K562 (cell line): ENCODE measurements at regions not wholly inside any gene's neighbourhood (a gene's known extent, or its start where the extent isn't known, plus 50 kb on each side); places are given as distances from the start of the nearest gene placed in this dataset.

Experiments used
- ARHGAP35 ChIP-seq: fragments of 450-650 bp; IDR thresholded peaks from 2 replicates; pipeline ENCODE4 v1.6.1; 2018; ENCODE audit not compliant: partially characterized antibody
- BRCA1 ChIP-seq, 2 experiments: fragments of 450-650 bp in 1 of 2; sonication (generic) in 1 of 2; formaldehyde crosslinking in 1 of 2; IDR thresholded peaks; 2 replicates each; pipeline versions ENCODE4 v1.5.0 to v1.6.1; 2017 to 2020; ENCODE audit warnings: mild to moderate bottlenecking in 1 of 2, missing genetic modification reagents in 1 of 2
- CBX3 ChIP-seq, 2 experiments: IDR thresholded peaks; 1 replicate in 1 of 2; 2 replicates in 1 of 2; pipeline ENCODE4 v1.6.1; 2012; ENCODE audit warnings: inconsistent platforms in 2 of 2, low read length in 2 of 2, borderline replicate concordance in 1 of 2, control low read depth in 1 of 2
- EP300 ChIP-seq: IDR thresholded peaks from 2 replicates; pipeline ENCODE4 v1.6.1; 2012; ENCODE audit warnings: low read length, improper control_type of control experiment
- JUND ChIP-seq, 2 experiments: IDR thresholded peaks; 2 replicates in 1 of 2; 3 replicates in 1 of 2; pipeline ENCODE4 v1.6.1; 2011; ENCODE audit warnings: borderline replicate concordance in 2 of 2, low read depth in 2 of 2, low read length in 2 of 2, improper control_type of control experiment in 1 of 2, missing biosample characterization in 1 of 2, missing genetic modification characterization in 1 of 2, missing genetic modification reagents in 1 of 2
- POLR3A ChIP-seq: IDR thresholded peaks from 2 replicates; pipeline ENCODE4 v1.6.1; 2011; ENCODE audit warnings: borderline replicate concordance, mild to moderate bottlenecking, moderate library complexity; ENCODE audit not compliant: insufficient read length, insufficient read depth; ENCODE audit errors: extremely low read depth
- ZNF274 ChIP-seq: IDR thresholded peaks from 2 replicates; pipeline ENCODE4 v1.6.1; 2011; ENCODE audit warnings: low read depth, mild to moderate bottlenecking, low read length, moderate library complexity, borderline replicate concordance
- TF ChIP-seq, protein P1 (sequence below), 3 experiments: IDR thresholded peaks in 2 of 3; conservative IDR thresholded peaks in 1 of 3; 2 replicates each; pipeline ENCODE4 v1.5.1; 2011 to 2012; ENCODE audit warnings: low read length in 3 of 3, mild to moderate bottlenecking in 3 of 3, control low read depth in 2 of 3, improper control_type of control experiment in 1 of 3, inconsistent platforms in 1 of 3, low read depth in 1 of 3, mixed read lengths in 1 of 3, moderate library complexity in 1 of 3; ENCODE audit not compliant: insufficient read depth in 2 of 3
- TF ChIP-seq, protein P2 (sequence below), 2 experiments: fragments of 150-350 bp in 1 of 2; IDR thresholded peaks; 2 replicates each; pipeline ENCODE4 v1.6.1; 2012 to 2016; ENCODE audit warnings: low read depth in 2 of 2, low read length in 2 of 2, mild to moderate bottlenecking in 1 of 2, moderate library complexity in 1 of 2
- TF ChIP-seq, protein P3 (sequence below): fragments of 450-650 bp; IDR thresholded peaks from 2 replicates; pipeline ENCODE4 v1.6.1; 2018; ENCODE audit not compliant: partially characterized antibody

DNA sequence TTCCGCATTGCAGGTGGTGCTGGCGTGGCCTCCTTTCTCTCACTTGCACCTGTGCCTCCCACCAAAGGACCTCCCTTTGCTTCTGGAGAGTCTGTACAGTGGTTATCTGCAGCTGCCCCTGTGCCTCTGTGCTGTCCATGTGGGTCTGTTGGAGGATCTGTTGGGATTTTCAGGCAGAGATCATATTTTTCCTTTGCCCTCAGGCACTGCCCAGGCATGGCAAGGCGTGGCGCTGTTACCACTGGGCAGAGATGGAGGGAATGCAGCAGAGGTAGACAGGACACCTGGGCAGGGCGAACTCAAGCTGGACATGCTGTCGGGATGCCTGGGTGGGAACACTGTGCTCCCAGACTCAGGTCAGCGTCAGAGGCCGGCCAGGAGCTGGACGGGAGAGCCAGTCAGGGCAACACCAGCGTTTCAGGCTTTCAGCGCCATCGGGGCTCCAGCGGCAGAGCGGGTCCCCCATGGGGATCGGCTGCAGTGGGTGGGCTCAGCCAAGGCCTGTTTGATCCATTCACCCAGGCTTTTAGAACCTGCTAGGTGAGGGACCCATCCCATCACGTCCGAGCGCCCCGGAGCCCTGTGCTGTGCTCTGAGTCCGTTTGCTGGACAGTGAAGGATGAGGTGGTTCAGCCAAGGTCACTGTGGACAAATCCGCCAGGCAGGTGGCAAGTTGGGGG, 718.9 kb downstream of the BRD1 start:
- no peak for TF ChIP-seq EP300
- TF ChIP-seq, protein P1, sequence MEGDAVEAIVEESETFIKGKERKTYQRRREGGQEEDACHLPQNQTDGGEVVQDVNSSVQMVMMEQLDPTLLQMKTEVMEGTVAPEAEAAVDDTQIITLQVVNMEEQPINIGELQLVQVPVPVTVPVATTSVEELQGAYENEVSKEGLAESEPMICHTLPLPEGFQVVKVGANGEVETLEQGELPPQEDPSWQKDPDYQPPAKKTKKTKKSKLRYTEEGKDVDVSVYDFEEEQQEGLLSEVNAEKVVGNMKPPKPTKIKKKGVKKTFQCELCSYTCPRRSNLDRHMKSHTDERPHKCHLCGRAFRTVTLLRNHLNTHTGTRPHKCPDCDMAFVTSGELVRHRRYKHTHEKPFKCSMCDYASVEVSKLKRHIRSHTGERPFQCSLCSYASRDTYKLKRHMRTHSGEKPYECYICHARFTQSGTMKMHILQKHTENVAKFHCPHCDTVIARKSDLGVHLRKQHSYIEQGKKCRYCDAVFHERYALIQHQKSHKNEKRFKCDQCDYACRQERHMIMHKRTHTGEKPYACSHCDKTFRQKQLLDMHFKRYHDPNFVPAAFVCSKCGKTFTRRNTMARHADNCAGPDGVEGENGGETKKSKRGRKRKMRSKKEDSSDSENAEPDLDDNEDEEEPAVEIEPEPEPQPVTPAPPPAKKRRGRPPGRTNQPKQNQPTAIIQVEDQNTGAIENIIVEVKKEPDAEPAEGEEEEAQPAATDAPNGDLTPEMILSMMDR (IDR thresholded peaks at IDR 0.05 in 2 of 3, conservative IDR thresholded peaks at IDR 0.05 in 1 of 3; ENCODE audit: insufficient read depth in 2 of 3, low read depth in 1 of 3, low read length in 3 of 3) = no peak
- no peak for TF ChIP-seq BRCA1 (IDR thresholded peaks at IDR 0.05)
- no peak for TF ChIP-seq BRCA1 (CRISPR knock-in tag; IDR thresholded peaks at IDR 0.05)
- no peak for TF ChIP-seq CBX3 (IDR thresholded peaks at IDR 0.05; ENCODE audit: borderline replicate concordance in 1 of 2, low read length in 2 of 2)
- no peak for TF ChIP-seq POLR3A
- TF ChIP-seq ZNF274 = no peak
- no peak for TF ChIP-seq JUND (IDR thresholded peaks at IDR 0.05; ENCODE audit: borderline replicate concordance, low read depth, low read length)
- TF ChIP-seq JUND (tag; IDR thresholded peaks at IDR 0.05; ENCODE audit: borderline replicate concordance, low read depth, low read length) = no peak
- TF ChIP-seq, protein P2, sequence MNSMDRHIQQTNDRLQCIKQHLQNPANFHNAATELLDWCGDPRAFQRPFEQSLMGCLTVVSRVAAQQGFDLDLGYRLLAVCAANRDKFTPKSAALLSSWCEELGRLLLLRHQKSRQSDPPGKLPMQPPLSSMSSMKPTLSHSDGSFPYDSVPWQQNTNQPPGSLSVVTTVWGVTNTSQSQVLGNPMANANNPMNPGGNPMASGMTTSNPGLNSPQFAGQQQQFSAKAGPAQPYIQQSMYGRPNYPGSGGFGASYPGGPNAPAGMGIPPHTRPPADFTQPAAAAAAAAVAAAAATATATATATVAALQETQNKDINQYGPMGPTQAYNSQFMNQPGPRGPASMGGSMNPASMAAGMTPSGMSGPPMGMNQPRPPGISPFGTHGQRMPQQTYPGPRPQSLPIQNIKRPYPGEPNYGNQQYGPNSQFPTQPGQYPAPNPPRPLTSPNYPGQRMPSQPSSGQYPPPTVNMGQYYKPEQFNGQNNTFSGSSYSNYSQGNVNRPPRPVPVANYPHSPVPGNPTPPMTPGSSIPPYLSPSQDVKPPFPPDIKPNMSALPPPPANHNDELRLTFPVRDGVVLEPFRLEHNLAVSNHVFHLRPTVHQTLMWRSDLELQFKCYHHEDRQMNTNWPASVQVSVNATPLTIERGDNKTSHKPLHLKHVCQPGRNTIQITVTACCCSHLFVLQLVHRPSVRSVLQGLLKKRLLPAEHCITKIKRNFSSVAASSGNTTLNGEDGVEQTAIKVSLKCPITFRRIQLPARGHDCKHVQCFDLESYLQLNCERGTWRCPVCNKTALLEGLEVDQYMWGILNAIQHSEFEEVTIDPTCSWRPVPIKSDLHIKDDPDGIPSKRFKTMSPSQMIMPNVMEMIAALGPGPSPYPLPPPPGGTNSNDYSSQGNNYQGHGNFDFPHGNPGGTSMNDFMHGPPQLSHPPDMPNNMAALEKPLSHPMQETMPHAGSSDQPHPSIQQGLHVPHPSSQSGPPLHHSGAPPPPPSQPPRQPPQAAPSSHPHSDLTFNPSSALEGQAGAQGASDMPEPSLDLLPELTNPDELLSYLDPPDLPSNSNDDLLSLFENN (IDR thresholded peaks at IDR 0.05; ENCODE audit: low read depth in 2 of 2, low read length in 2 of 2) = no peak
- no peak for TF ChIP-seq ARHGAP35
- TF ChIP-seq, protein P3, sequence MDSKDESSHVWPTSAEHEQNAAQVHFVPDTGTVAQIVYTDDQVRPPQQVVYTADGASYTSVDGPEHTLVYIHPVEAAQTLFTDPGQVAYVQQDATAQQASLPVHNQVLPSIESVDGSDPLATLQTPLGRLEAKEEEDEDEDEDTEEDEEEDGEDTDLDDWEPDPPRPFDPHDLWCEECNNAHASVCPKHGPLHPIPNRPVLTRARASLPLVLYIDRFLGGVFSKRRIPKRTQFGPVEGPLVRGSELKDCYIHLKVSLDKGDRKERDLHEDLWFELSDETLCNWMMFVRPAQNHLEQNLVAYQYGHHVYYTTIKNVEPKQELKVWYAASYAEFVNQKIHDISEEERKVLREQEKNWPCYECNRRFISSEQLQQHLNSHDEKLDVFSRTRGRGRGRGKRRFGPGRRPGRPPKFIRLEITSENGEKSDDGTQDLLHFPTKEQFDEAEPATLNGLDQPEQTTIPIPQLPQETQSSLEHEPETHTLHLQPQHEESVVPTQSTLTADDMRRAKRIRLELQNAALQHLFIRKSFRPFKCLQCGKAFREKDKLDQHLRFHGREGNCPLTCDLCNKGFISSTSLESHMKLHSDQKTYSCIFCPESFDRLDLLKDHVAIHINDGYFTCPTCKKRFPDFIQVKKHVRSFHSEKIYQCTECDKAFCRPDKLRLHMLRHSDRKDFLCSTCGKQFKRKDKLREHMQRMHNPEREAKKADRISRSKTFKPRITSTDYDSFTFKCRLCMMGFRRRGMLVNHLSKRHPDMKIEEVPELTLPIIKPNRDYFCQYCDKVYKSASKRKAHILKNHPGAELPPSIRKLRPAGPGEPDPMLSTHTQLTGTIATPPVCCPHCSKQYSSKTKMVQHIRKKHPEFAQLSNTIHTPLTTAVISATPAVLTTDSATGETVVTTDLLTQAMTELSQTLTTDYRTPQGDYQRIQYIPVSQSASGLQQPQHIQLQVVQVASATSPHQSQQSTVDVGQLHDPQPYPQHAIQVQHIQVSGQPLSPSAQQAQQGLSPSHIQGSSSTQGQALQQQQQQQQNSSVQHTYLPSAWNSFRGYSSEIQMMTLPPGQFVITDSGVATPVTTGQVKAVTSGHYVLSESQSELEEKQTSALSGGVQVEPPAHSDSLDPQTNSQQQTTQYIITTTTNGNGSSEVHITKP = no peak
